PC-3 (cell line): ENCODE measurements at regions not wholly inside any gene's neighbourhood (a gene's known extent, or its start where the extent isn't known, plus 50 kb on each side); places are given as distances from the start of the nearest gene placed in this dataset.

Source experiments
- EZH2 ChIP-seq: fragments of 300-600 bp; sonication (generic); IDR thresholded peaks from one replicate; pipeline ENCODE4 v1.6.1; 2017; ENCODE audit warnings: antibody characterized with exemption, mild to moderate bottlenecking, low read length; ENCODE audit not compliant: unreplicated experiment
- EZH2phosphoT487 ChIP-seq: fragments of 300-600 bp; sonication (generic); IDR thresholded peaks from 2 replicates; pipeline ENCODE4 v1.6.1; 2018; ENCODE audit warnings: mild to moderate bottlenecking, antibody characterized with exemption, low read length, borderline replicate concordance
- TF ChIP-seq, protein P1 (sequence below): fragments of 300-600 bp; sonication (generic); conservative IDR thresholded peaks from 2 replicates; pipeline ENCODE4 v1.5.1; 2017; ENCODE audit warnings: antibody characterized with exemption, low read depth, mild to moderate bottlenecking, low read length

DNA sequence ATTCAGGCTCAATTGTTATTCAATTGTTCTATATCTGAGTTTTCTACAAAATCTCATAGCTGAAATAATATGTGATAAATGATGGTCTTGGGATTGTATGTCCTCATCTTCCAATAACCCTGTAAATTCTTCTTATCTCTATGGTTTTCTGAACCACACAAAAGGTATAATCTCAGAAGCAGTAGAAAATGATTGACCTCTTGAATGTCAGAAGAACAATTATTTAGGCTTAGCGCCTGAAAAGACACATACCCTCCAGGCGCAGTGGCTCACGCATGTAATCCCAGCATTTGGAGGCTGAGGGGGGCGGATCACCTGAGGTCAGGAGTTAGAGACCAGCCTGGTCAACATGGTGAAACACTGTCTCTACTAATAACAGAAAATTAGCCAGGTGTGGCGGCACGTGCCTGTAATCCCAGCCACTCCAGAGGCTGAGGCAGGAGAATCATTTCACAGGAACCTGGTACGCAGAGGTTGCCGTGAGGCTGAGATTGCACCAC lies 288.0 kb upstream of the TBC1D5 start:
- TF ChIP-seq, protein P1, sequence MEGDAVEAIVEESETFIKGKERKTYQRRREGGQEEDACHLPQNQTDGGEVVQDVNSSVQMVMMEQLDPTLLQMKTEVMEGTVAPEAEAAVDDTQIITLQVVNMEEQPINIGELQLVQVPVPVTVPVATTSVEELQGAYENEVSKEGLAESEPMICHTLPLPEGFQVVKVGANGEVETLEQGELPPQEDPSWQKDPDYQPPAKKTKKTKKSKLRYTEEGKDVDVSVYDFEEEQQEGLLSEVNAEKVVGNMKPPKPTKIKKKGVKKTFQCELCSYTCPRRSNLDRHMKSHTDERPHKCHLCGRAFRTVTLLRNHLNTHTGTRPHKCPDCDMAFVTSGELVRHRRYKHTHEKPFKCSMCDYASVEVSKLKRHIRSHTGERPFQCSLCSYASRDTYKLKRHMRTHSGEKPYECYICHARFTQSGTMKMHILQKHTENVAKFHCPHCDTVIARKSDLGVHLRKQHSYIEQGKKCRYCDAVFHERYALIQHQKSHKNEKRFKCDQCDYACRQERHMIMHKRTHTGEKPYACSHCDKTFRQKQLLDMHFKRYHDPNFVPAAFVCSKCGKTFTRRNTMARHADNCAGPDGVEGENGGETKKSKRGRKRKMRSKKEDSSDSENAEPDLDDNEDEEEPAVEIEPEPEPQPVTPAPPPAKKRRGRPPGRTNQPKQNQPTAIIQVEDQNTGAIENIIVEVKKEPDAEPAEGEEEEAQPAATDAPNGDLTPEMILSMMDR, result no peak
- TF ChIP-seq EZH2 (no peak), EZH2phosphoT487 (no peak)
